Medulla oblongata (tissue), 1 donor: ENCODE measurements at regions not wholly inside any gene's neighbourhood (a gene's known extent, or its start where the extent isn't known, plus 50 kb on each side); places are given as distances from the start of the nearest gene placed in this dataset.

ENCODE experiments used
- DNase-seq: peaks from one replicate; pipeline ENCODE4 v3.0.0-alpha.2; 2015; ENCODE audit errors: extremely low spot score

GRCh38 chr19:32101206-32101605 lies 244.2 kb upstream of the ZNF507 start:
- DNase-seq, result no peak

- no peak for DNase-seq
These were observed 241.9 kb upstream of the ZNF507 start for GRCh38 chr19:32103541-32103940.

- DNase-seq, result no peak
These were observed 241.1 kb upstream of the ZNF507 start for GRCh38 chr19:32104153-32104849.

- DNase-seq, result no peak
These were observed 240.6 kb upstream of the ZNF507 start for GRCh38 chr19:32104850-32105235.

GRCh38 chr19:32105527-32106310 lies 239.7 kb upstream of the ZNF507 start:
- no peak for DNase-seq

GRCh38 chr19:32122258-32122657 lies 223.2 kb upstream of the ZNF507 start:
- no peak for DNase-seq

- DNase-seq, result no peak
These were observed 222.0 kb upstream of the ZNF507 start for GRCh38 chr19:32123355-32123940.

- no peak for DNase-seq
These were observed 220.8 kb upstream of the ZNF507 start for GRCh38 chr19:32124585-32124984.

- DNase-seq, result no peak
These were observed 216.3 kb upstream of the ZNF507 start for GRCh38 chr19:32129141-32129540.

GRCh38 chr19:32130332-32130731 lies 215.1 kb upstream of the ZNF507 start:
- no peak for DNase-seq

GRCh38 chr19:32131005-32131404 lies 214.4 kb upstream of the ZNF507 start:
- no peak for DNase-seq

- DNase-seq, result no peak
These were observed 207.0 kb upstream of the ZNF507 start for GRCh38 chr19:32138416-32138815.

GRCh38 chr19:32141840-32142511 lies 203.4 kb upstream of the ZNF507 start:
- no peak for DNase-seq

GRCh38 chr19:32146664-32147063 lies 198.7 kb upstream of the ZNF507 start:
- DNase-seq, result no peak

GRCh38 chr19:32150605-32151004 lies 194.8 kb upstream of the ZNF507 start:
- no peak for DNase-seq

- no peak for DNase-seq
These were observed 191.0 kb upstream of the ZNF507 start for GRCh38 chr19:32154418-32154817.

GRCh38 chr19:32164384-32164992 lies 180.9 kb upstream of the ZNF507 start:
- no peak for DNase-seq

GRCh38 chr19:32165141-32165540 lies 180.3 kb upstream of the ZNF507 start:
- DNase-seq, result no peak

- no peak for DNase-seq
These were observed 179.7 kb upstream of the ZNF507 start for GRCh38 chr19:32165750-32166149.

- DNase-seq, result no peak
These were observed 179.2 kb upstream of the ZNF507 start for GRCh38 chr19:32166238-32166637.

- no peak for DNase-seq
These were observed 177.3 kb upstream of the ZNF507 start for GRCh38 chr19:32168111-32168510.

- no peak for DNase-seq
These were observed 176.8 kb upstream of the ZNF507 start for GRCh38 chr19:32168606-32169005.
